ENCODE measurements at regions not wholly inside any gene's neighbourhood (a gene's known extent, or its start where the extent isn't known, plus 50 kb on each side); places are given as distances from the start of the nearest gene placed in this dataset.

- TF ChIP-seq CTCF (IDR thresholded peaks at IDR 0.05) (no peak), POLR2A (IDR thresholded peaks at IDR 0.05) (no peak)
Observed at GRCh38 chr4:130110770-130111169, 1014.8 kb downstream of the C4orf33 start.

All from testis (tissue), 2 donors.